CD14-positive monocyte (primary cell): ENCODE measurements at regions not wholly inside any gene's neighbourhood (a gene's known extent, or its start where the extent isn't known, plus 50 kb on each side); places are given as distances from the start of the nearest gene placed in this dataset.

Experiments used
- DNase-seq, 3 donors: peaks; one replicate each; pipeline ENCODE4 v3.0.0-alpha.2; 2011 to 2022
- H2AFZ ChIP-seq: 2 replicates; pipeline ENCODE4 v1.6.0; 2012; ENCODE audit warnings: mild to moderate bottlenecking, low read depth, low read length, inconsistent platforms; ENCODE audit not compliant: insufficient read depth, poor library complexity, severe bottlenecking
- H3K27ac ChIP-seq, 2 donors: 1 replicate in 1 of 2; 2 replicates in 1 of 2; pipeline ENCODE4 v1.5.1; 2012 to 2013; ENCODE audit warnings: low read length in 2 of 2, control low read depth in 1 of 2, inconsistent platforms in 1 of 2, low read depth in 1 of 2, mild to moderate bottlenecking in 1 of 2
- H3K27me3 ChIP-seq, 2 donors: one replicate each; pipeline versions ENCODE4 v1.6.0 to v1.6.1; 2011 to 2013; ENCODE audit warnings: low read length in 2 of 2; ENCODE audit not compliant: control insufficient read depth in 2 of 2, insufficient read depth in 2 of 2
- H3K36me3 ChIP-seq, 2 donors: replicated peaks in 1 of 2; 1 replicate in 1 of 2; 2 replicates in 1 of 2; pipeline versions ENCODE4 v1.5.1 to v1.6.1; 2012 to 2013; ENCODE audit warnings: low read length in 2 of 2, control low read depth in 1 of 2, inconsistent platforms in 1 of 2, mild to moderate bottlenecking in 1 of 2; ENCODE audit not compliant: insufficient read depth in 2 of 2, control insufficient read depth in 1 of 2
- H3K4me1 ChIP-seq, 2 donors: 1 replicate in 1 of 2; 2 replicates in 1 of 2; pipeline versions ENCODE4 v1.5.1 to v1.6.1; 2012 to 2013; ENCODE audit warnings: low read length in 2 of 2, control low read depth in 1 of 2, inconsistent platforms in 1 of 2, mild to moderate bottlenecking in 1 of 2, moderate library complexity in 1 of 2; ENCODE audit not compliant: insufficient read depth in 2 of 2, control insufficient read depth in 1 of 2
- H3K4me2 ChIP-seq: replicated peaks from 2 replicates; pipeline ENCODE3; 2012; ENCODE audit warnings: low read length, moderate library complexity, mild to moderate bottlenecking; ENCODE audit not compliant: poor library complexity, severe bottlenecking; ENCODE audit errors: extremely low read depth
- H3K4me3 ChIP-seq, 3 experiments: fragments of 200-600 bp in 1 of 3; sonication (generic) in 1 of 3; replicated peaks in 1 of 3; 1 replicate in 2 of 3; 2 replicates in 1 of 3; pipeline ENCODE4 v1.5.1; 2011 to 2013; ENCODE audit warnings: low read length in 3 of 3, mild to moderate bottlenecking in 3 of 3, control low read depth in 2 of 3, low read depth in 2 of 3, inconsistent platforms in 1 of 3, moderate library complexity in 1 of 3
- H3K79me2 ChIP-seq: 2 replicates; pipeline ENCODE4 v1.6.0; 2012; ENCODE audit warnings: mild to moderate bottlenecking, control low read depth, inconsistent platforms, low read length, moderate library complexity; ENCODE audit not compliant: insufficient read depth
- H3K9ac ChIP-seq: 2 replicates; pipeline ENCODE4 v1.6.0; 2017; ENCODE audit warnings: low read length, mild to moderate bottlenecking; ENCODE audit not compliant: insufficient read depth, poor library complexity, severe bottlenecking
- H3K9me3 ChIP-seq, 2 donors: replicated peaks in 1 of 2; 1 replicate in 1 of 2; 2 replicates in 1 of 2; pipeline versions ENCODE4 v1.5.1 to v1.6.1; 2012 to 2013; ENCODE audit warnings: low read length in 2 of 2, control low read depth in 1 of 2; ENCODE audit not compliant: control insufficient read depth in 1 of 2, insufficient read depth in 1 of 2
- H4K20me1 ChIP-seq: 2 replicates; pipeline ENCODE4 v1.6.0; 2012; ENCODE audit warnings: mild to moderate bottlenecking, low read length, control low read depth, moderate library complexity; ENCODE audit not compliant: insufficient read depth
- H3K27ac Mint-ChIP-seq, 7 donors: one replicate each; pipeline ENCODE4 v1.8.0; 2020; ENCODE audit warnings: mild to moderate bottlenecking in 7 of 7, mixed read lengths in 7 of 7, moderate library complexity in 6 of 7, inconsistent platforms in 2 of 7
- H3K27me3 Mint-ChIP-seq, 3 donors: one replicate each; pipeline ENCODE4 v1.8.0; 2021 to 2022; ENCODE audit warnings: low read depth in 3 of 3, mild to moderate bottlenecking in 3 of 3, mixed read lengths in 3 of 3, moderate library complexity in 3 of 3, inconsistent platforms in 1 of 3
- H3K36me3 Mint-ChIP-seq, 2 donors: one replicate each; pipeline ENCODE4 v1.8.0; 2020; ENCODE audit warnings: mixed read lengths in 2 of 2, inconsistent platforms in 1 of 2, mild to moderate bottlenecking in 1 of 2
- H3K4me1 Mint-ChIP-seq: one replicate; pipeline ENCODE4 v1.8.0; 2020; ENCODE audit warnings: mild to moderate bottlenecking, mixed read lengths
- H3K4me3 Mint-ChIP-seq, 2 donors: one replicate each; pipeline ENCODE4 v1.8.0; 2020; ENCODE audit warnings: mild to moderate bottlenecking in 2 of 2, mixed read lengths in 2 of 2, moderate library complexity in 1 of 2
- H3K9me3 Mint-ChIP-seq, 7 donors: one replicate each; pipeline ENCODE4 v1.8.0; 2020 to 2022; ENCODE audit warnings: mixed read lengths in 7 of 7, mild to moderate bottlenecking in 6 of 7, moderate library complexity in 6 of 7, inconsistent platforms in 2 of 7
- CTCF ChIP-seq: fragments of 200-600 bp; IDR thresholded peaks from one replicate; pipeline ENCODE4 v1.8.0; 2022; ENCODE audit warnings: antibody characterized with exemption, mild to moderate bottlenecking
- WGBS: methylation state at CpG from one replicate; pipeline ENCODE4 v1.1.5; 2013; ENCODE audit warnings: missing lambda C conversion rate; ENCODE audit not compliant: insufficient coverage; 5-methylcytosine and 5-hydroxymethylcytosine counted together
- intact Hi-C, 2 donors: fragments of 100-400 bp; cut with micrococcal nuclease; formaldehyde crosslinking; loops; one replicate each; pipeline versions ENCODE4 v1.15.0 to v1.15.1; 2023

- no peak overlapping the region for H3K9ac ChIP-seq
- H3K4me1 Mint-ChIP-seq, result no peaks in the 10 kb centered on the region
- H3K9me3 ChIP-seq, result no peaks in the 10 kb centered on the region
- intact Hi-C loops, result no loop called here
- H3K27me3 ChIP-seq, result no peaks in the 10 kb centered on the region
- no peak overlapping the region for H3K4me3 ChIP-seq
- TF ChIP-seq CTCF, result no peak
- peak overlapping the region in 1 of 7 donors; percentile 19 for H3K27ac Mint-ChIP-seq
- no peaks in the 10 kb centered on the region for H3K36me3 Mint-ChIP-seq
- H3K4me1 ChIP-seq, result no peaks in the 10 kb centered on the region
- no peaks in the 10 kb centered on the region for H3K36me3 ChIP-seq
- no peak overlapping the region for H3K4me2 ChIP-seq
- no peak for DNase-seq
- H3K79me2 ChIP-seq, result no peaks in the 10 kb centered on the region
- no peak overlapping the region for H3K4me3 Mint-ChIP-seq
- H3K9me3 Mint-ChIP-seq, result peaks cover 0 to 3% (median 0%) of the 10 kb centered on the region in 7 donors
- no peak overlapping the region for H2AFZ ChIP-seq
- H4K20me1 ChIP-seq, result no peaks in the 10 kb centered on the region
- peaks cover 0 to 6% (median 1%) of the 10 kb centered on the region in 3 donors for H3K27me3 Mint-ChIP-seq
- 83% methylated on average over 1 of the region's 5 CpGs for WGBS
- no peak overlapping the region for H3K27ac ChIP-seq
Measured at GRCh38 chr15:69559440-69560190, 107.0 kb downstream of the RPLP1 start.

- no peaks in the 10 kb centered on the region for H3K36me3 Mint-ChIP-seq
- Histone ChIP-seq H3K4me1 (no peaks in the 10 kb centered on the region), H3K9me3 (no peaks in the 10 kb centered on the region)
Measured at GRCh38 chr15:69561071-69561784, 108.6 kb downstream of the RPLP1 start.

More at GRCh38 chr15:69561071-69561784, 108.6 kb downstream of the RPLP1 start:
- H3K4me3 Mint-ChIP-seq, result no peak overlapping the region
- H2AFZ ChIP-seq, result no peak overlapping the region
- WGBS, result 98% methylated on average over 14 of the region's 14 CpGs
- peaks cover 0 to 7% (median 1%) of the 10 kb centered on the region in 3 donors for H3K27me3 Mint-ChIP-seq
- H3K79me2 ChIP-seq, result no peaks in the 10 kb centered on the region
- intact Hi-C loops, result no loop called here
- H3K4me2 ChIP-seq, result no peak overlapping the region
- no peaks in the 10 kb centered on the region for H3K4me1 Mint-ChIP-seq
- H3K9me3 Mint-ChIP-seq, result peaks cover 0 to 3% (median 0%) of the 10 kb centered on the region in 7 donors
- no peak overlapping the region for H3K4me3 ChIP-seq
- DNase-seq, result no peak
- H4K20me1 ChIP-seq, result no peaks in the 10 kb centered on the region
- no peak overlapping the region for H3K27ac ChIP-seq
- no peak for TF ChIP-seq CTCF
- no peak overlapping the region for H3K9ac ChIP-seq
- H3K27ac Mint-ChIP-seq, result no peak overlapping the region
- no peaks in the 10 kb centered on the region for H3K36me3 ChIP-seq
- H3K27me3 ChIP-seq, result no peaks in the 10 kb centered on the region
